Suprapubic skin (tissue), 4 donors: ENCODE measurements at regions not wholly inside any gene's neighbourhood (a gene's known extent, or its start where the extent isn't known, plus 50 kb on each side); places are given as distances from the start of the nearest gene placed in this dataset.

Experiments
- POLR2A ChIP-seq, 2 donors: fragments of 450-650 bp; IDR thresholded peaks; one replicate each; pipeline ENCODE4 v1.6.1; 2017; ENCODE audit warnings: antibody characterized with exemption in 2 of 2, mild to moderate bottlenecking in 2 of 2, moderate library complexity in 2 of 2
- POLR2AphosphoS5 ChIP-seq, 3 donors: sonication (generic); formaldehyde crosslinking; IDR thresholded peaks; one replicate each; pipeline ENCODE4 v1.6.1; 2017; ENCODE audit warnings: antibody characterized with exemption in 3 of 3

DNA sequence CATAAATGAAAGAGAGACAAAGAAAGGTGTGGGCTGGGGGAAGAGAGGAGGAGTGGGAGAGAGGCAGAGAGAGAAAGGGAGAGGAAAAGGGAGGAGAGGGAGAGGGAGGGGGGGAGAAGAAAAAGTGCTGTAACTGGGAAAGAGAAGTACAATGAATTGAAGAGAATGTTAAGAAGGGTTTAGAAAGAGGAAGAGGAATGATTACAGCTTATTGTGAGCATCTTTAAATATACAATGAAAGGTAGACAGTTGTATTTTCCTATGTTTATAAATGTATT, 229.1 kb upstream of the PMFBP1 start:
- no peak for TF ChIP-seq POLR2A (IDR thresholded peaks at IDR 0.05)
- TF ChIP-seq POLR2AphosphoS5 (IDR thresholded peaks at IDR 0.05), result no peak
